ENCODE measurements at regions not wholly inside any gene's neighbourhood (a gene's known extent, or its start where the extent isn't known, plus 50 kb on each side); places are given as distances from the start of the nearest gene placed in this dataset.

DNA sequence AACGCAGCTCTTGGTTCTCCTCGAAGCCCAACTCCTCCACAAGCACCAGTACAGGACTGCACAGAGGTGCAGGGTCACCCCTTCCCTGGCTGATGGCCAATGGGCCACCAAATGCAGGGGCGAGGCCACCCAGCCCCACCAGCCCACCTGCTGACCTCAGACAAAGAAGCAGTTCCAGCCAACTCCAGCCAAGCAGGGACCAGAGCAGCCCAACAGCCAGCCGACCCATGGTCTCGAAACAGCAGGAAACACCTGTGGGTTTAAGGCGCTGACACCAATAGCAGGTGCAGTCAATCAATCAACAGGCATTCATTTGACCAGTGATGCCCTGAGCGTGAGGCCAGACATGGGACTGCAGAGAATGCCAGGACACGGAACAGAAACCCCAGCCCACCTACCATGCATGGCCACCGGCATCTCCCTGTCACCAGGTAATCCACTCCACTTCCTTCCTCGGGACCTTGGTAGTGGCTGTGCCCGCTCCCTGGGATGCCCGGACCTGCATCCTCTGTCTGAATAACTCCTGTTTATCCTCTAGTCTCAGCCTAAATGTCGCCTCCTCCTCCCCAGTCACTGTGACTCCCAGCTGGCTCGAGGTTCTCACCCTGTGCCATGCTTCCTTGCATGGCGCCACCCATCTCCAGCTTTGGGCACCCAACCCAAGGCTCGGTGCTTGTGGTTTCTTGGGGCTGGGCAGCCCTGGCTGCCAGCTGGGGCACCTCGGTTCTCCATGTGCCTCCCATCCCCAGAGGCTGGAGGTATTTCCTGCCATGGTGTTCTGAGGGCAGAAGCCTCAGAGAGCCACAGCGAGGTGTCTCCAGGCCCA lies 1475.4 kb downstream of the BRD1 start:
- no peaks in the 10 kb centered on the region for H3K27me3 ChIP-seq (ENCODE audit: insufficient read depth)
- H3K4me3 ChIP-seq, result no peak overlapping the region
- no peaks in the 10 kb centered on the region for H4K20me1 ChIP-seq (replicated peaks; ENCODE audit: insufficient read depth)
- H3K4me2 ChIP-seq, result no peak overlapping the region
- no peaks in the 10 kb centered on the region for H3K9me2 ChIP-seq (ENCODE audit: insufficient read depth)
- Mint-ChIP-seq H3K4me3 (no peak overlapping the region), H3K9me3 (no peaks in the 10 kb centered on the region), H3K27ac (no peak overlapping the region), H3K36me3 (ENCODE audit: low read depth) (no peaks in the 10 kb centered on the region; the same call in 2 of the 3 replicates), H3K27me3 (ENCODE audit: insufficient read depth, low read depth, poor library complexity) (peaks cover 3% of the 10 kb centered on the region), H3K4me1 (peaks cover 13% of the 10 kb centered on the region)
- ATAC-seq (no peak), DNase-seq (ENCODE audit: low spot score) (no peak)
- H3K4me1 ChIP-seq (ENCODE audit: insufficient read depth), result no peaks in the 10 kb centered on the region
- no peak for TF ChIP-seq EZH2phosphoT487 (IDR thresholded peaks at IDR 0.05; ENCODE audit: unreplicated experiment)
- no peak overlapping the region for H3K27ac ChIP-seq (ENCODE audit: low read depth)
- H3F3A ChIP-seq (replicated peaks; ENCODE audit: low read depth), result no peaks in the 10 kb centered on the region
- H3K79me2 ChIP-seq (replicated peaks; ENCODE audit: insufficient read depth), result no peaks in the 10 kb centered on the region
- no peaks in the 10 kb centered on the region for H3K36me3 ChIP-seq (ENCODE audit: insufficient read depth)
- H2AFZ ChIP-seq, result no peak overlapping the region

DNA sequence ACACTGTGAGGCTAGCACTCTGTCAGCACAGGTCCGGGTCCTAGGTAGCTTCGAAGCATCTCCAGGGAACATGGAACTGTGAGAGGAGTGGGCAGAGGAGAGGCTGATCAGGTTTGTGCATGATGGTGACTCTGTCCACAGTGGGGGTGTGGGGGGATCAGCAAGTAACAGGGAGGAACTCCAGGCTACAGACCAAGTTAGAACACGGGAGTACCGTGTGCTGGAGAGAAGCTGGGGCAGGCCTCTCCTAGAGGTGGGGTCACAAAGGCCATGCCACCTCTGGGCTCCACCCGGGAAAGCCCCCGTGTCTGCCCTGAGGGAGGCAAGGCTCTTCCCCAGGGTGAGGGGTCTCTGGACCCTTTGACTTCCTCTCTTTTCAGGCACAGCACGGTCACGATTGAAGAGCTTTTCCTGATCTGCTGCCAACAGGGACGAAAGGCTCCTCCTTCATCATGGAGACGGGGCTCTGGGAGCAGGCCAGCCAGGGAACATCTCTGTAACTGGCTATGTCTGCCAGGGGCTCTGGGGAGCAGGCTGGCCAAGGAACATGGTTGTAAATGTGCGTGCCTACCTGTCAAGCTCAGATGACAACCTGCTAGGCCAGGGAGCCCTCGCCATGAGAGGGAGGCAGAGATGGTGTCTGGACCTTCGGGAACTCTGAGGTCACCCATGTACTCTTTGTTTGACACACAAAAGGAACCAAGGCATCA lies 1476.1 kb downstream of the BRD1 start:
- no peaks in the 10 kb centered on the region; the same call in 2 of the 3 replicates for H3K36me3 Mint-ChIP-seq (ENCODE audit: low read depth)
- no peak for DNase-seq (ENCODE audit: low spot score)
- no peaks in the 10 kb centered on the region for H3K36me3 ChIP-seq (ENCODE audit: insufficient read depth)
- H3K27me3 ChIP-seq (ENCODE audit: insufficient read depth), result no peaks in the 10 kb centered on the region
- H3K27ac ChIP-seq (ENCODE audit: low read depth), result no peak overlapping the region
- no peak for ATAC-seq
- no peak overlapping the region for H3K4me3 ChIP-seq
- H3K4me2 ChIP-seq, result no peak overlapping the region
- no peak overlapping the region for H3K27ac Mint-ChIP-seq
- no peaks in the 10 kb centered on the region for H4K20me1 ChIP-seq (replicated peaks; ENCODE audit: insufficient read depth)
- H3K9me3 Mint-ChIP-seq, result no peaks in the 10 kb centered on the region
- H2AFZ ChIP-seq, result no peak overlapping the region
- H3F3A ChIP-seq (replicated peaks; ENCODE audit: low read depth), result no peaks in the 10 kb centered on the region
- no peaks in the 10 kb centered on the region for H3K27me3 Mint-ChIP-seq (ENCODE audit: insufficient read depth, low read depth, poor library complexity)
- H3K4me1 ChIP-seq (ENCODE audit: insufficient read depth), result no peaks in the 10 kb centered on the region
- H3K9me2 ChIP-seq (ENCODE audit: insufficient read depth), result no peaks in the 10 kb centered on the region
- no peak overlapping the region for H3K4me3 Mint-ChIP-seq
- H3K79me2 ChIP-seq (replicated peaks; ENCODE audit: insufficient read depth), result no peaks in the 10 kb centered on the region
- peaks cover 5% of the 10 kb centered on the region for H3K4me1 Mint-ChIP-seq
- no peak for TF ChIP-seq EZH2 (IDR thresholded peaks at IDR 0.05; ENCODE audit: low read depth, unreplicated experiment)
- TF ChIP-seq, protein P1, sequence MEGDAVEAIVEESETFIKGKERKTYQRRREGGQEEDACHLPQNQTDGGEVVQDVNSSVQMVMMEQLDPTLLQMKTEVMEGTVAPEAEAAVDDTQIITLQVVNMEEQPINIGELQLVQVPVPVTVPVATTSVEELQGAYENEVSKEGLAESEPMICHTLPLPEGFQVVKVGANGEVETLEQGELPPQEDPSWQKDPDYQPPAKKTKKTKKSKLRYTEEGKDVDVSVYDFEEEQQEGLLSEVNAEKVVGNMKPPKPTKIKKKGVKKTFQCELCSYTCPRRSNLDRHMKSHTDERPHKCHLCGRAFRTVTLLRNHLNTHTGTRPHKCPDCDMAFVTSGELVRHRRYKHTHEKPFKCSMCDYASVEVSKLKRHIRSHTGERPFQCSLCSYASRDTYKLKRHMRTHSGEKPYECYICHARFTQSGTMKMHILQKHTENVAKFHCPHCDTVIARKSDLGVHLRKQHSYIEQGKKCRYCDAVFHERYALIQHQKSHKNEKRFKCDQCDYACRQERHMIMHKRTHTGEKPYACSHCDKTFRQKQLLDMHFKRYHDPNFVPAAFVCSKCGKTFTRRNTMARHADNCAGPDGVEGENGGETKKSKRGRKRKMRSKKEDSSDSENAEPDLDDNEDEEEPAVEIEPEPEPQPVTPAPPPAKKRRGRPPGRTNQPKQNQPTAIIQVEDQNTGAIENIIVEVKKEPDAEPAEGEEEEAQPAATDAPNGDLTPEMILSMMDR (conservative IDR thresholded peaks at IDR 0.05; ENCODE audit: low read depth in 2 of 2), result no peak
- TF ChIP-seq, protein P2, sequence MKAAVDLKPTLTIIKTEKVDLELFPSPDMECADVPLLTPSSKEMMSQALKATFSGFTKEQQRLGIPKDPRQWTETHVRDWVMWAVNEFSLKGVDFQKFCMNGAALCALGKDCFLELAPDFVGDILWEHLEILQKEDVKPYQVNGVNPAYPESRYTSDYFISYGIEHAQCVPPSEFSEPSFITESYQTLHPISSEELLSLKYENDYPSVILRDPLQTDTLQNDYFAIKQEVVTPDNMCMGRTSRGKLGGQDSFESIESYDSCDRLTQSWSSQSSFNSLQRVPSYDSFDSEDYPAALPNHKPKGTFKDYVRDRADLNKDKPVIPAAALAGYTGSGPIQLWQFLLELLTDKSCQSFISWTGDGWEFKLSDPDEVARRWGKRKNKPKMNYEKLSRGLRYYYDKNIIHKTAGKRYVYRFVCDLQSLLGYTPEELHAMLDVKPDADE (IDR thresholded peaks at IDR 0.05), result no peak
- TF ChIP-seq, protein P3, sequence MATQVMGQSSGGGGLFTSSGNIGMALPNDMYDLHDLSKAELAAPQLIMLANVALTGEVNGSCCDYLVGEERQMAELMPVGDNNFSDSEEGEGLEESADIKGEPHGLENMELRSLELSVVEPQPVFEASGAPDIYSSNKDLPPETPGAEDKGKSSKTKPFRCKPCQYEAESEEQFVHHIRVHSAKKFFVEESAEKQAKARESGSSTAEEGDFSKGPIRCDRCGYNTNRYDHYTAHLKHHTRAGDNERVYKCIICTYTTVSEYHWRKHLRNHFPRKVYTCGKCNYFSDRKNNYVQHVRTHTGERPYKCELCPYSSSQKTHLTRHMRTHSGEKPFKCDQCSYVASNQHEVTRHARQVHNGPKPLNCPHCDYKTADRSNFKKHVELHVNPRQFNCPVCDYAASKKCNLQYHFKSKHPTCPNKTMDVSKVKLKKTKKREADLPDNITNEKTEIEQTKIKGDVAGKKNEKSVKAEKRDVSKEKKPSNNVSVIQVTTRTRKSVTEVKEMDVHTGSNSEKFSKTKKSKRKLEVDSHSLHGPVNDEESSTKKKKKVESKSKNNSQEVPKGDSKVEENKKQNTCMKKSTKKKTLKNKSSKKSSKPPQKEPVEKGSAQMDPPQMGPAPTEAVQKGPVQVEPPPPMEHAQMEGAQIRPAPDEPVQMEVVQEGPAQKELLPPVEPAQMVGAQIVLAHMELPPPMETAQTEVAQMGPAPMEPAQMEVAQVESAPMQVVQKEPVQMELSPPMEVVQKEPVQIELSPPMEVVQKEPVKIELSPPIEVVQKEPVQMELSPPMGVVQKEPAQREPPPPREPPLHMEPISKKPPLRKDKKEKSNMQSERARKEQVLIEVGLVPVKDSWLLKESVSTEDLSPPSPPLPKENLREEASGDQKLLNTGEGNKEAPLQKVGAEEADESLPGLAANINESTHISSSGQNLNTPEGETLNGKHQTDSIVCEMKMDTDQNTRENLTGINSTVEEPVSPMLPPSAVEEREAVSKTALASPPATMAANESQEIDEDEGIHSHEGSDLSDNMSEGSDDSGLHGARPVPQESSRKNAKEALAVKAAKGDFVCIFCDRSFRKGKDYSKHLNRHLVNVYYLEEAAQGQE (IDR thresholded peaks at IDR 0.05; ENCODE audit: unreplicated experiment), result no peak
- TF ChIP-seq STAT1 (IDR thresholded peaks at IDR 0.05; ENCODE audit: unreplicated experiment), result no peak
- TF ChIP-seq NANOG (IDR thresholded peaks at IDR 0.05; ENCODE audit: borderline replicate concordance), result no peak
- no peak for TF ChIP-seq EZH2phosphoT487 (IDR thresholded peaks at IDR 0.05; ENCODE audit: unreplicated experiment)

All from GM23338 (cell line).